Stimulated activated CD8-positive, alpha-beta memory T cell treated with anti-CD3 and anti-CD28 coated beads, Interleukin-4, amount 100 ng/mL, for 48 hours (primary cell): ENCODE measurements at regions not wholly inside any gene's neighbourhood (a gene's known extent, or its start where the extent isn't known, plus 50 kb on each side); places are given as distances from the start of the nearest gene placed in this dataset.

Source experiments
- DNase-seq: peaks from one replicate; pipeline ENCODE4 v3.0.0-alpha.2; 2020

- DNase-seq = no peak
These were observed 580.6 kb upstream of the SOX11 start for GRCh38 chr2:5111581-5111980.

- no peak for DNase-seq
These were observed 573.1 kb upstream of the SOX11 start for GRCh38 chr2:5119046-5119445.

- DNase-seq = no peak
These were observed 571.1 kb upstream of the SOX11 start for GRCh38 chr2:5121121-5121520.

GRCh38 chr2:5121642-5122041 lies 570.5 kb upstream of the SOX11 start:
- no peak for DNase-seq

GRCh38 chr2:5123582-5124196 lies 568.5 kb upstream of the SOX11 start:
- DNase-seq = no peak

- no peak for DNase-seq
These were observed 567.0 kb upstream of the SOX11 start for GRCh38 chr2:5125017-5125730.

- DNase-seq = no peak
These were observed 559.9 kb upstream of the SOX11 start for GRCh38 chr2:5132281-5132680.

- DNase-seq = no peak
These were observed 551.8 kb upstream of the SOX11 start for GRCh38 chr2:5140347-5140746.

GRCh38 chr2:5144159-5144558 lies 548.0 kb upstream of the SOX11 start:
- no peak for DNase-seq

GRCh38 chr2:5145053-5145452 lies 547.1 kb upstream of the SOX11 start:
- no peak for DNase-seq

GRCh38 chr2:5145801-5146200 lies 546.4 kb upstream of the SOX11 start:
- DNase-seq = no peak

- DNase-seq = no peak
These were observed 543.6 kb upstream of the SOX11 start for GRCh38 chr2:5148392-5149085.

- no peak for DNase-seq
These were observed 541.3 kb upstream of the SOX11 start for GRCh38 chr2:5150871-5151270.

- DNase-seq = no peak
These were observed 527.2 kb upstream of the SOX11 start for GRCh38 chr2:5164776-5165525.

- no peak for DNase-seq
These were observed 519.3 kb upstream of the SOX11 start for GRCh38 chr2:5172923-5173322.

GRCh38 chr2:5173876-5174535 lies 518.2 kb upstream of the SOX11 start:
- no peak for DNase-seq

GRCh38 chr2:5175231-5175630 lies 517.0 kb upstream of the SOX11 start:
- no peak for DNase-seq

GRCh38 chr2:5176764-5177163 lies 515.4 kb upstream of the SOX11 start:
- no peak for DNase-seq

GRCh38 chr2:5183031-5183430 lies 509.2 kb upstream of the SOX11 start:
- DNase-seq = no peak

- DNase-seq = no peak
These were observed 504.9 kb upstream of the SOX11 start for GRCh38 chr2:5187283-5187682.

GRCh38 chr2:5188636-5189035 lies 503.5 kb upstream of the SOX11 start:
- no peak for DNase-seq

- no peak for DNase-seq
These were observed 502.2 kb upstream of the SOX11 start for GRCh38 chr2:5190023-5190422.

GRCh38 chr2:5195636-5196035 lies 496.5 kb upstream of the SOX11 start:
- DNase-seq = no peak
